Fibroblast of skin of left biceps (primary cell): ENCODE measurements at regions not wholly inside any gene's neighbourhood (a gene's known extent, or its start where the extent isn't known, plus 50 kb on each side); places are given as distances from the start of the nearest gene placed in this dataset.

Source experiments
- DNase-seq, 2 experiments: peaks; one replicate each; pipeline ENCODE4 v3.0.0-alpha.2; 2013; ENCODE audit warnings: low read depth in 2 of 2

DNA sequence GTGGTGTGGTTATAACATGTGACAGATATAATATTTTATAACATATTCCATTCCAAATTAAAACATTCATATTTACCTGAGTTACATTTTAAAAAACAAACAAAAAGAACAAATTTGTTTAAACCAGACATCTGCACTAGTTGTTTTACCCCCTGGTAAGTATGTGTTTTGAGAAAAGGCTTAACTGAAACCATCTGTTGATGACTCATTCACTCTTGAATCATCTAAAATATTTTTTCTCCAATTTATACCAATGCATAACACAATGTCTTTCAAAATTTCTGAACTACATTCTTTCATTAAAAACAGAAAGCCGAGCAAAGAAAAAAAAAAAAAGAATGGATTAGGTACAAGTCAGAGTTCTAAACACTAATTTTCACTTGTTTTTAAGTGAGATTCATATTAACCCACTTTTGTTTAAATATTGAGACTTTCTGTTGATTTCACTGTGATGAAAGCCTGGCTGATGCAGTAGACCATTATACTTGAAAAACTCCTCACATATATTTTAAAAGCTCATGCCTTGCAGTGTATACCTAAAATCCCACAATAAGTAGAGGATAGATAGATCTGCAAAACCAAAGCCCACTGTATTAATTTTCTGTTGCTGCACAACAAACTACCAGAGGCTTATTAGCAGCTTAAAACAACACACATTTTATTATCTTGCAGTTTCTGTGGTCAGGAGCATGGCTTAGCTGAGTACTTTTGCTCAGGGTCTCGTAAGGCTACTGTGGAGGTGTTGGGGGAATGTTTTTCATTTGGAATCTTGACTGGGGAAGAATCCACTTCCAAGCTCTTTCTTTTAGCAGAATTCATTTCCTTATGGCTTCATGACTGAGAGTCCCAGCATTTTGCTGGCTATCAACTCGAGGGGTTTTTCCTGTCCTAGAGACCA lies 221.5 kb downstream of the PCDH18 start:
- peak; percentile 82 to 87 for DNase-seq

DNA sequence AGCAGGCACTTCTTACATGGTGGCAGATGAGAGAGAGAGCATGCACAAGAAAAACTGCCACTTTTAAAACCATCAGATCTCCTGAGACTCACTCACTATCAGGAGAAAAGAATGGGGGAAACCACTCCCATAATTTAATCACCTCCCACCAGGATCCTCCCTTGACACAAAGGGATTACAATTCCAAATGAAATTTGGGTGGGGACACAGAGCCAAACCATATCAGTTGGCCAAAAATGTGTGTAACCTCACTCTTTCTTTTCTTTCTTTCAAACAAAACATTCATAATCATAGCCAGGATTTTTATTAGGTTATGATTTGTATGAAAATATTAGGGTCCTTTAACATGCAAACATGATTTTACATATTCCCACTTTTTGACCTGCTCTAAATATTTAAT lies 222.1 kb downstream of the PCDH18 start:
- peak; percentile 50 to 59 for DNase-seq

DNA sequence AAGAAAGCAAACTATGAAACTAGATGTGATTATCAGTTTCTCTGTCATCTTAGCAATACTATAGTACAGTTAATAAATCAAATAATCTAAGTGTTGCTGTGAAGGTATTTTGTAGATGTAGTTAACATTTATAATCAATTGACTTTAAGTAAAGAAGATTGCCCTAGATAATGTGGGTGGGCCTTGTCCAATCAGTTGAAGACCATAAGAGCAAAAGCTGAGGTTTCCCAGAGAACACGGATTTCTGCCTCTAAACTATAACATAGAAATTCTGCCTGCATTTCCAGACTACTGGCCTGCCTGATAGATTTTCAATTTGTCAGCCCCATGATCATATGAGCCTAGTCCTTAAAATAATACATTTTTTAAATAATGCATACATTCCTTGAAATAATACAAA lies 222.9 kb downstream of the PCDH18 start:
- DNase-seq, result no peak

DNA sequence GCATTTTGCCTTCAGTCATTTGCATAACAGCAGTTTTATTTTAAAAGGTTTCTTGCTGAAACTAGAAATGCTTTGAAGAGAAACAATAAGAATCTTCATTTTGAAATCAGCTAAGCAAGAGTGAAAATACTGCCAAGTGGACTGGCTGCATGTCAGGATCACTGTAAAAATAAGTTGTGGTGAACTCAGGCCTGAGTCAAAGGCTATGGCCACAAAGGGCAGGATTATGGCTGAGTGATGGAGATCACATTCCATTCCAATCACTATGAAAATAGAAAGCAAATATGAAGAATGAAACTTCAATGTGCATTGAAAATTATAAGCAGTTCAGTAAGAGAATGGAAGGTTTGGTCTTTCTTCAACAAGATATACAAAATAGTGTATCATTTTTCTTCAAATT lies 224.5 kb downstream of the PCDH18 start:
- DNase-seq, result peak in 1 of 2 experiments; percentile 40

DNA sequence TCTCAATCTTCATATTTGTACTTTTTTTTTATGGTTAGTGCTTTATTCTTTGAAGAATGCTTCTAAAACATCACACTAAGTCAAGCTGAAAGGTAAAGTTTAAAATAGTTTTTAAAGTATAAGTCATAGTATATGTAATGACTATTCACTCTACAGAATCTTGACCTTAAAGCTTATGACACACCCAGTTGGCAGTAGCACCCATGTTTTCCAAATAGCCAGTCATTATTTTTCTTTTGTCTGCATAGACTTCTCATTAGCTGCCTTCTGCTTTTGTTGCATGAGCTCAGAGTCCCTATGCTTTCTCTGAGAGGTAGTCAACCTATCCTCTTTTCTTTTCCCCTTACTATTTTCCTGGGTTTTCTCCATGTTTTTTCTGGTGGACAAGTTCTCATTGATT lies 231.5 kb downstream of the PCDH18 start:
- DNase-seq, result no peak

DNA sequence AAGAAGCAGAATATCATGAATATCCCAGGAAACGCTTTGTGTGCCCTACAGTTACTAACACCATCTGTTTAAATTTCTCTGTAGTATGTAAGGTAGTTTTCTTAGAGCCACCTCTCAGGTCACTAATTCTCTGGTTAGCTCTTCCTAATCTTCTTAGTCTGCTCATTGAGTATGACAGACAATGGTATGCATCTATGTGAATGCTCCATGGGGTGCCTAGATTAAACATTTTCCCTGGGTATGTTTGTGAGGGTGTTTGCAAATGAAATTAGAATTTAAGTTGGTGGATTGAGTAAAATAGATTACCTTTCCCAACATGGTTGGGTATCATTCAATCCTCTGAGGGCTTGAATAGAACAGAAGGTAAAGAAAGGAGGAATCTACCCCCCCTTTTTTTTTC lies 233.0 kb downstream of the PCDH18 start:
- DNase-seq, result no peak

DNA sequence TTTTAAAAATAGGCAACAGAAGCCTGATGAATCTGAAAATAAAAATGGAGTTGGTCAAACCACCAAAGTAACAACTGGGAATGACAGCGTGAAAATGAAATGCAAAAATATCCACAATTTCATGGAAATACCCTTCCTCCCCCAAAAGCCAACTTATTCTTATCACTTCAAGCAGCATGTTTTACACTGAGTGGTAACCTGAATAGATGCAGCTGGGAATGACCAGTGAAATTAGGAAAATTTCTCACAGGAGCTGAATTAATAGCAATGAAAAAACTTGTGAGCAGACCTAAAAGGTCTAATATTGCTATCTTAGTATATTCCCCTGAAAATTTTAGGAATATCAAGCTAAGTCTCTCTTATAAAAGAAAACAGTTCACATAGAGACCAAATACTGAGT lies 239.0 kb downstream of the PCDH18 start:
- no peak for DNase-seq

DNA sequence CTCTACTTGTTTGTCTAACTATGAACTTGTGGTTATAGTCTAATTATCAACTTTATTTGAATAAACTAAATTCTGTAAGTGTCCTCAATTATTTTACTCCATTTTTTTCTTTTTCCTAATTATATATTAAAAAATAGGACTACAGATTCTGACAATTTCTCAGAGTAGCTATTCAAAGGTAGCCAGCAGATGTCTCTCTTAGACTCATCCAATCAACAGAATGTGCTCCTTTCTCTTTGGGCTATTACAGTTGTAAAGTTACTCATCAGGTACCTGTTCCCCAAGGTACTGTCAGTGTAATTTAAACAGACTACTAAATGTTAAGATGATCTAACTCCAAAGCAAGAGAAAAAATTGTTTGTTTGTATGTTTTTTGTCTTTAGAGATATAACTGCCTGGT lies 248.6 kb downstream of the PCDH18 start:
- DNase-seq, result no peak

DNA sequence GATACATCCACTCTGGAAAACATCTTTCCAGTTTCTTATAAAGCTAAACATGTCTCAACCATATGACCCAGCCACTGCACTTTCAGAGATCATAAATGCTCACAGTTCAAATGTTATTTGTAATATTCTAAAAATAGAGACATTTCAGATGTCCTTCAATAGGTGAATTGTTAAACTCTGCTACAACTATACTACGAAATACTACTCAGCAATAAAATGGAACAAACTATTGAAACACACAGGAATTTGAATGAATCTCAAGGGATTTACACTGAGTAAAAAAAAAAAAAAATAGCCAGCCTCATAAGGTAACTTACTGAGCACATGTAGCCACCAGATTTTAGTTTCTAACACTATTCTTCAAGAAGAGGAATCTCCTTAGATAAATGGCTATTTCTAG lies 253.9 kb downstream of the PCDH18 start:
- no peak for DNase-seq

DNA sequence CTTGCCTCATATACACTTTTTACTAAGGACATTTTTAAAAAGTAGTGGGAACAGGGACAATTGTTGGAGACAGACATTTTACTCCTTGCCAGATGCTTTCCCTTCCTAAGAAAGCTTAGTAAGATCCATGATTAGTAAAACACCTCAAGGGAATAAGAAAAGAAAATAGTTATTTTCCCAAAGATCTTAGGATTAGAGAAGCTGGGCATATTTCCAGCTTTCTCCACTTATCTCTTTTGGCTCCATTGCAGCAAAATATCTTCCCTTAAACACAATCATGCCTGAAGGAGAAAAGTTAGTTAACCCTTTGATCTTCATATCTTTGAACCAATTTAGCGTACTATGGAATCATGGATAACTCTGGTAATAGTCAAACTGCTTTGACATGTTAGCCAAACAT lies 257.9 kb downstream of the PCDH18 start:
- DNase-seq, result no peak

DNA sequence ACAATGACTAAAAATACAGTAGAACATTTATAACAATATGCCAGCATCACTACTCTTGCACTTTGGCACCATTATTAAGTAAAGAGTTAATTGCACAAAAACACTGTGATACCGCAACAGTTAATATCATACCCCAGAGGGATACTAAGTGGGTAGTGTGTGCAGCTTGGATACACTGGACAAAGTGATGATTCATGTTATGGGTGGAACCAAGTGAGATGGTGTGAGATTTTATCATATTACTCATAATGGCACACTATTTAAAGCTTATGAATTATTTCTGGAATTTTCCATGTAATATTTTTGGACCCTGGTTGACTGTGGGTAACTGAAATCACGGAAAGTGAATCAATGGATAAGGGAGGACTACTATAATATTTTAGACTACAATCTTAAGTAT lies 265.3 kb downstream of the PCDH18 start:
- peak in 1 of 2 experiments; percentile 37 for DNase-seq

DNA sequence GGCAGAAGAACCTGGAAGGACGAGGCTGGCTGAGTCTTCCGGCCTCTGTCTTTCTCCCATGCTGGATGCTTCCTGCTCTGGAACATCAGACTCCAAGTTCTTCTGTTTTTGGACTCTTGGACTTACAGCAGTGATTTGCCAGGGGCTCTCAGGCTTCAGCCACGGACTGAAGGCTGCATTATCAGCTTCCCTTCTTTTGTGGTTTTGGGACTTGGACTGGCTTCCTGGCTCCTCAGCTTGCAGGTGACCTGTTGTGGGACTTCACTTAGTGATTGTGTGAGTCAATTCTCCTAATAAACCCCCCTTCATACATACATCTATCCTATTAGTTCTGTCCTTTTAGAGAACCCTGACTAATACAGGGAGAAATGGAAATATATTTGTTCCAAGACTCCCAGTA lies 265.8 kb downstream of the PCDH18 start:
- DNase-seq, result no peak

DNA sequence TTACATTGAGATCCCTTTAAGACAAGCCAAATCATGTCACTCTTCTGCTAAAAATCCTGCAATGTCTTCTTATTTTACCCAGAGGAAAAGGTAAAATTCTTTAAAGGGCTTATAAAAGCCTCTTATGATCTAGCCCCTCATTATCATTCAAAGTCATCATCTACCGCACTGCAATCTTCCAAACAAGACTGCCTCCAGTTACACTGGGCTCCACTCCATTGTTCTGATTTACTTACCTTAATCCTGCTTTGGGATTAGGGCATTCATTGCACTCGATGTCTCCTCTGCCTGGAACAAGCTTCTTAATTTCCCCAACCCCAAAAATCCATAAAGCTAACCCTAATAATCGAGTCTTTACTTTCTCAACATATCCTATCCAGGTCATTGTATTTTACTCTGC lies 269.1 kb downstream of the PCDH18 start:
- no peak for DNase-seq

DNA sequence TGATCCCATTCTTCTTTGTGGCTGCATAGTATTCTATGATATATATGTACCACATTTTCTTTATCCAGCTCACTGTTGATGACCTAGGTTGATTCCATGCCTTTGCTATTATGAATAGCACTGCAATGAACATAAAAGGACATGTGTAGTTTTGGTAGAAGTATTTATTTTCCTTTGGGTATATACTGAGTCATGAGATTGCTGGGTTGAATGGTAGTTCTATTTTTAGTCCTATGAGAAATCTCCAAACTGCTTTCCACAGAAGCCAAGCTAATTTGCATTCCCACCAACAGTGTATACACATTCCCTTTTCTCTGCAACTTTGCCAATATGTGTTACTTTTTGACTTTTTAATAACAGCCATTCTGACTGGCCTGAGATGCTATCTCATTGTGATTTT lies 278.3 kb downstream of the PCDH18 start:
- peak; percentile 23 to 26 for DNase-seq

DNA sequence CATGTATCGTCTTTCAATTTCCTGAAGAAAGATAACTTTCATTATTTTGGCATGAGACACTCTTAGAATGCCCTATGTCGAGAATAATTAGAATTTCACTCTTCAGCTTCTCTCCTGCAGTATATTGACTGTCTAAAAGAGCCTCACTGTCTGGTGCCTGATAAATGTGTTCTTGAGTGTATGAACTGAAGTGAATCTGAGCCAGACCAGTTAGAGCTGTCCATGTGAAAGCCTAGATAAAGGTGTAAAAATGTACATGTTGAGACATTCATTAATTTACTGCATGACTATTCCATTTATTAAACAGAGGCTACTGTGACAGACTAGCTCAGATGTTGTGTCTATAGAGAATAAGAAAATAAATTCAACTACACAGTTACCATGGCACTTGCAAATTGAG lies 283.2 kb downstream of the PCDH18 start:
- no peak for DNase-seq

DNA sequence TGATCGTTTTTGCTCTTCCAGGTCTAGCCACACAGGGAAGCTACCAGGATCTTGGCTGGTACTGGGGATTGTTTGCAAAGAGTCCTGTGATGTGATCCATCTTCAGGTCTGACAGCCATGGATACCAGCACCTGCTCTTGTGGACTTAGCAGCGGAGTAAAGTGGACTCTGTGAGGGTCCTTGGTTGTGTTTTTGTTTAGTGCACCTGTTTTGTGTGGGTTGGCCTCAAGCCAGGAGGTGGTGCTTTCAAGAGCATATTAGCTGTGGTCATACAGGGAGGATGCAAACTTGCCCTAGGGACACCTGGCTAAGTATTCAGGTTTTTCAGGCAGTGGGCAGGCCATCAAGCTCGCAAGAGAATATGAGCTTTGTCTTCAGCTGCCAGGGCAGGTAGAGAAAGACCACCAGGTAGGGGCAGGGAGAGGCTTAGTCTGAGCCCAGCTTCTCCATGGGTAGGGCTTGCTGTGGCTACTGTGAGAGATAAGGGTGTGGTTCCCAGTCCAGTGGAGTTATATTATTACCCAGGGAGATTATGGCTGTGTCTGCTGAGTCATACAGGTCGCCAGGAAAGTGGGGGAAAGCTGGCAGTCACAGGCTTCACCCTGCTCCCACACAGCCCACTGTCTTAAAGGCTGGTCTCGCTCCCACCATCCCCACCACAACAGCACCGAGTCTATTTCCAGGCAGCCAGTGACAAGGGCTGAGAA lies 293.7 kb downstream of the PCDH18 start:
- no peak for DNase-seq

DNA sequence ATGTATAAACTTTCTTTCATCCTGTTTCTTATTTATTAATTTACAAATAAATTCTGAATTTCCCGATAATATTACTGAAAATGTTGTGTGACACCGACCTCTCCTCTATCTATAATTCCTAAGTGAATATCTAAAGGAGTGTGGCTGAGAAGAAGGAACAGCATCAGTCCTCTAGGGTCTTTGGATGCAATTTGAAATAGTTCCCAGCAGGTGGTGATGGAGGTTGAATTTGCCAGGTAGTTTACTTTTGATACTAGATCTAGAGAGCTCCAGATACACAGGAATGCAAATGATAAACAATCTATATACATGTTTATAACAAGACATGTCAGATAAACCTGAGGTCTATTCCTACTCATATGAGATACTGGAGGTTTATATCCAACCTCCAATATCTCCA lies 305.4 kb downstream of the PCDH18 start:
- no peak for DNase-seq

DNA sequence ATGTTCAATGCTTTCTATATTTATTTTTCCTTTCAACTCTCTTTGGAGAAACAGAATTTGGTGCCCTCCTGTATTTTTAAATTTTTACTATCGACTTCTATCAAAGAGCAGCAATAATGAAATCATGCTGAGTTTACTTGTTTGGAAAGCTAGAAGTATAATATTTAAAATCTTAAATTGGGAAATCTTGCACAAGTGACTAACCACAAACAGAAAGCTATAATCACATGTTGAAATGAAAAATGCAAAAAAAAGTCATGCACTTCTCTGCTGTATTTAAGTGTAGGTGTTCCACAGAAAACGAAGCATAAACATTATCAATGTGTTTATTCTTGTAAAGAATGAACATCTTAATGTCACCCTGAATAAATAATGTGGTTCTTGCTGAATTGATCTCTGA lies 306.1 kb downstream of the PCDH18 start:
- DNase-seq, result no peak

DNA sequence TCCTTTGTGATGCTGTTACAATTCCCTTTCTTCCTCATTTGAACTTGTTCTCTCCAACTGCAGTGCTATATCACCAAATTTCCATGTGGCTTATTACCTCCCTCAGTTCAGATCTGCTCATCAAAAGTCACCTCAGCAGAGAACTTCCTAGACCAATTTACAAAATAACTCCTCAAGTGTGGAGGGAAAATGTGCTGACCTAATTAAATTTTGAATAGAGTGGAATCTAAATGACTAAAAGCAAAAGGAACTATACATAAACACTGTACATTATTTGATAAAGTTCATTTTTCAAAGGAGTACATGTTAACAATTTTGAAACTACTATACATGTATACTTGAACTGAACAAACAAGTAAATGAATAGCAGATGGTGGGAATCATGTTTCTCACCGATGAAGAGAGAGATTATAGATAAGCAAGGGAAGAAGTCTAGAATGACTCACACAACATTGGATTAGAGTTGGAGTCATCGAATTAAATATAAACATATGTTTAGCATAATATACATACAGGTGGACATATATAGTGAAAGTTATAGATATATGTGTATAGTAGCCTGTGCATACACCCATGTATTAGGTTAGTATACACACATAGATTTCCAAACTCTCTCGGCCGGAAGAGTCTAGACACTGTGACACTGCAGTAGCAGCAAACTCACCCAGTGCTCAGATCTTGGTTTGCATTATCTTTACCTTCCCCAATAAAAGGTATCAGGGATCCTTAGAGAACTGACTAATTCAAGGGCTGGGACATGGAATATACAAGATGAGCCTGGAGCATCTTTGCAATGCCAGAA lies 318.7 kb downstream of the PCDH18 start:
- DNase-seq, result peak; percentile 70

DNA sequence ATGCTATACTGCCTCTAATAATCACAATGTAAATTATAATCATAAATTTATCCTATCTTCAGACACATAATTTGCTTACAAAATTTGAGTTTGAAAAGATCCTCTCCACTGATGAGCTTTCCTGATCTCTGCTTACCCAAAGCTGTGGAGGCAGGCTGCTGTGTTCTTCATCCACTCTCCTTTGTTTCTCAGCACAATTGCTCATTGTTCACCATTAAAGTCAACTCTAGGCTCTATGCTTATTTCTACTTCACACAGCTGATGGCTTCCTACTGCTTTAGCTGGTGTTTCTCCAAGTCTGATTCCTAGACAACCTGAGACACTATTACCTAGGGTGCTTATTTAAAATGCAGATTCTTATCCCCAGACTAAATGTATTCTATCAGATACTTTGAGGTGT lies 319.7 kb downstream of the PCDH18 start:
- DNase-seq, result no peak

DNA sequence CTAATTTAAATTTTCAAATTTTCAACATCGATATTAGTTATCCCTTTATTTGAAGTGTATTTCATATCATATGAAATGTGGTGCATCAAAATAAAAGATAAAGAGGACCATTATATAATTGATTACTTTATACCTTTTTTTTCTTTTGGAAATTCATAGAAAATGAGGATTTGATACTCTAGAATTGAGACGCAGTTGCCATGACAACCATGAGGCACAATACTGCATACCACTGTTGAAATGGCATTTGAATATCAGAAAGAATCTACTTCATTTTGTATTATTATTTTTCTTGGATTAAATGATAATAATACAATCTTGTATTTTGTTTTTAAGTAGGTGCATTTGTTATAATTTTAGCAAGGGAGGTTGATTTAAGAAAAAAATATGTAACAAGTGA lies 323.1 kb downstream of the PCDH18 start:
- no peak for DNase-seq

DNA sequence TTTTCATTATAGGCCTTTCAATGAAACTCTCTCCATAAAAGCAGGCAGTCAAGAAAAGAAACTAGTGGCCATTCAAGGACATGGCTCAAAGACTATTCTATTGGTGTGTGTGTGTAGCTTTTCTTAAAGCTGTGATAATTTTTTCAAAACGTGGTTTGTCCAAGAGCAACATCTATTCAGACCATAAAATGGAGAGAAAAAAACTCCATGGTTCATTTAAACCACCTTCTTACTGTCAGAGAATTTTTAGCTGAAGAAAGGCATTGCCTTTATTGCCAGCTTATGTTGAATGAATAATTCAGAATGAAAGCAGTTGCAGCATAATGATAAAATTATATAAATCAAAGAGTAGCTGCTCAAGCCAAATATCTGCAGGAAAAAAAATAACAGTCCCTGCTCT lies 325.5 kb downstream of the PCDH18 start:
- no peak for DNase-seq
